ENCODE measurements at regions not wholly inside any gene's neighbourhood (a gene's known extent, or its start where the extent isn't known, plus 50 kb on each side); places are given as distances from the start of the nearest gene placed in this dataset.

DNA sequence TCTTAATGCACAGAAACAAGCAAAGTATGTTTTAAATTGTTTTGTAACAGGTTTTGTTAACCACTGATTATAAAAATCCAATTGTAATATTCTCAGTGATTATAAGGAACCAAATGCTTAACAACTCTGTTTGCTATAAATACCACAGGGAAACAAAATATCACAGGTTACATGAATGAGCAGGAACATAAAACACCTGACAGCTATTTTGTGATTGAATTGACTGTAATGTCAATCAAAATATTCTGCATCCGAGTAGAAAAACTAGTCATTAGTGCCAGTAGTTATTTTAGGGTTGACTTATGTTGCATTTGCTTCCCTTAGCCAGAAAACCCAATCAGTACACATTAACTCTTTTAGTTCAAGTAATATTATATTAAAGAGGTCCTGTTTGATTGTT is 1707.8 kb upstream of the ACO1 start:
- no CpG with 5 or more reads among the region's 1 CpG for WGBS, 2 experiments (ENCODE audit: extremely low coverage in 2 of 2, insufficient read length in 1 of 2)
- TF ChIP-seq, protein P1, sequence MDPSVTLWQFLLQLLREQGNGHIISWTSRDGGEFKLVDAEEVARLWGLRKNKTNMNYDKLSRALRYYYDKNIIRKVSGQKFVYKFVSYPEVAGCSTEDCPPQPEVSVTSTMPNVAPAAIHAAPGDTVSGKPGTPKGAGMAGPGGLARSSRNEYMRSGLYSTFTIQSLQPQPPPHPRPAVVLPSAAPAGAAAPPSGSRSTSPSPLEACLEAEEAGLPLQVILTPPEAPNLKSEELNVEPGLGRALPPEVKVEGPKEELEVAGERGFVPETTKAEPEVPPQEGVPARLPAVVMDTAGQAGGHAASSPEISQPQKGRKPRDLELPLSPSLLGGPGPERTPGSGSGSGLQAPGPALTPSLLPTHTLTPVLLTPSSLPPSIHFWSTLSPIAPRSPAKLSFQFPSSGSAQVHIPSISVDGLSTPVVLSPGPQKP (IDR thresholded peaks at IDR 0.05; ENCODE audit: borderline replicate concordance, low read depth, low read length): no peak
- TF ChIP-seq SMC3 (IDR thresholded peaks at IDR 0.05; ENCODE audit: low read depth, low read length): no peak
- TF ChIP-seq MAFK (IDR thresholded peaks at IDR 0.05; ENCODE audit: low read depth, low read length): no peak
- TF ChIP-seq CHD1 (IDR thresholded peaks at IDR 0.05; ENCODE audit: low read depth, low read length): no peak
- no peak for TF ChIP-seq NFE2L2 (IDR thresholded peaks at IDR 0.05; ENCODE audit: low read depth, low read length)
- no peak for TF ChIP-seq POLR2A (IDR thresholded peaks at IDR 0.05; ENCODE audit: low read depth, low read length)
- TF ChIP-seq RFX5 (IDR thresholded peaks at IDR 0.05; ENCODE audit: low read depth, low read length): no peak
- no peak for TF ChIP-seq RAD21 (IDR thresholded peaks at IDR 0.05; ENCODE audit: low read length)
- TF ChIP-seq CEBPB (IDR thresholded peaks at IDR 0.05; ENCODE audit: low read depth, low read length): no peak
- TF ChIP-seq MAZ (IDR thresholded peaks at IDR 0.05; ENCODE audit: borderline replicate concordance, low read depth, low read length): no peak
- no peak for TF ChIP-seq RCOR1 (IDR thresholded peaks at IDR 0.05; ENCODE audit: insufficient replicate concordance, low read length)
- TF ChIP-seq, protein P2, sequence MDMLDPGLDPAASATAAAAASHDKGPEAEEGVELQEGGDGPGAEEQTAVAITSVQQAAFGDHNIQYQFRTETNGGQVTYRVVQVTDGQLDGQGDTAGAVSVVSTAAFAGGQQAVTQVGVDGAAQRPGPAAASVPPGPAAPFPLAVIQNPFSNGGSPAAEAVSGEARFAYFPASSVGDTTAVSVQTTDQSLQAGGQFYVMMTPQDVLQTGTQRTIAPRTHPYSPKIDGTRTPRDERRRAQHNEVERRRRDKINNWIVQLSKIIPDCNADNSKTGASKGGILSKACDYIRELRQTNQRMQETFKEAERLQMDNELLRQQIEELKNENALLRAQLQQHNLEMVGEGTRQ (IDR thresholded peaks at IDR 0.05; ENCODE audit: low read depth, low read length): no peak
- no peaks in the 10 kb centered on the region for H3K9me1 ChIP-seq (ENCODE audit: insufficient read depth, low read length)
- no peak overlapping the region for H3K4me3 ChIP-seq (ENCODE audit: insufficient read depth, low read depth, low read length)
- no peaks in the 10 kb centered on the region for H3K4me1 ChIP-seq (ENCODE audit: control insufficient read depth, insufficient read depth, low read length)
- H2BK20ac ChIP-seq (ENCODE audit: low read depth, low read length): no peak overlapping the region
- intact Hi-C loops (cut with micrococcal nuclease): loop anchor here (10.0 kb wide), 1 partner anchor 62 kb away; no protein-coding TSS in a partner anchor
- ChIA-PET POLR2A (ENCODE audit: unreplicated experiment) (no interaction called here), CTCF (no interaction called here)
- no peak overlapping the region for H3K9ac ChIP-seq (ENCODE audit: low read depth, low read length)
- no TSS peak for BruUV-seq (replicated peaks)
- H3K9me3 ChIP-seq (ENCODE audit: control insufficient read depth, insufficient read depth, low read length): peaks cover 5% of the 10 kb centered on the region; the same call in 1 of the 2 replicates
- H4K91ac ChIP-seq (ENCODE audit: insufficient read depth, low read depth, low read length): no peak overlapping the region
- H4K5ac ChIP-seq (ENCODE audit: low read depth, low read length): no peak overlapping the region
- no peaks in the 10 kb centered on the region for H3K79me1 ChIP-seq (ENCODE audit: low read depth in 1 of 2, low read length in 2 of 2)
- in situ Hi-C loops (cut with MboI; ENCODE audit: low sequenced_read_pairs): no loop called here
- H4K20me1 ChIP-seq (ENCODE audit: insufficient read depth, low read length): no peaks in the 10 kb centered on the region
- H3K4me2 ChIP-seq (ENCODE audit: low read depth, low read length): no peak overlapping the region
- no peak overlapping the region for H2AFZ ChIP-seq (replicated peaks; ENCODE audit: low read length, poor library complexity)
- DNase-seq (no peak), ATAC-seq (ENCODE audit: low read depth) (no peak)
- no peak overlapping the region for H2AK9ac ChIP-seq (replicated peaks; ENCODE audit: low read depth, low read length, poor library complexity)
- H3K23ac ChIP-seq (ENCODE audit: low read depth, low read length): no peak overlapping the region
- no peak overlapping the region for H2BK120ac ChIP-seq (ENCODE audit: low read depth, low read length)
- no peak overlapping the region for H2BK15ac ChIP-seq (ENCODE audit: low read depth, low read length)
- no peak overlapping the region for H2BK5ac ChIP-seq (ENCODE audit: low read depth, low read length, poor library complexity, severe bottlenecking)
- dilution Hi-C loops (cut with HindIII; ENCODE audit: low sequenced_read_pairs, unreplicated experiment): no loop called here
- no peak overlapping the region for H2AK5ac ChIP-seq (ENCODE audit: low read depth, low read length)
- no peak overlapping the region for H3K4ac ChIP-seq (ENCODE audit: low read depth, low read length)
- H3K18ac ChIP-seq (ENCODE audit: low read depth, low read length): no peak overlapping the region
- H4K8ac ChIP-seq (ENCODE audit: low read depth in 2 of 2, low read length in 2 of 2): no peak overlapping the region
- no peaks in the 10 kb centered on the region for H3K27me3 ChIP-seq (ENCODE audit: control insufficient read depth, insufficient read depth, low read length)
- H3K36me3 ChIP-seq (ENCODE audit: control insufficient read depth, insufficient read depth, low read length): no peaks in the 10 kb centered on the region
- no peak overlapping the region for H3K27ac ChIP-seq (ENCODE audit: insufficient read depth, low read length)
- H3K56ac ChIP-seq (ENCODE audit: extremely low read depth, insufficient read depth, low read length): no peak overlapping the region
- H3K14ac ChIP-seq (replicated peaks; ENCODE audit: low read depth, low read length): no peak overlapping the region
